ENCODE measurements at regions not wholly inside any gene's neighbourhood (a gene's known extent, or its start where the extent isn't known, plus 50 kb on each side); places are given as distances from the start of the nearest gene placed in this dataset.

DNA sequence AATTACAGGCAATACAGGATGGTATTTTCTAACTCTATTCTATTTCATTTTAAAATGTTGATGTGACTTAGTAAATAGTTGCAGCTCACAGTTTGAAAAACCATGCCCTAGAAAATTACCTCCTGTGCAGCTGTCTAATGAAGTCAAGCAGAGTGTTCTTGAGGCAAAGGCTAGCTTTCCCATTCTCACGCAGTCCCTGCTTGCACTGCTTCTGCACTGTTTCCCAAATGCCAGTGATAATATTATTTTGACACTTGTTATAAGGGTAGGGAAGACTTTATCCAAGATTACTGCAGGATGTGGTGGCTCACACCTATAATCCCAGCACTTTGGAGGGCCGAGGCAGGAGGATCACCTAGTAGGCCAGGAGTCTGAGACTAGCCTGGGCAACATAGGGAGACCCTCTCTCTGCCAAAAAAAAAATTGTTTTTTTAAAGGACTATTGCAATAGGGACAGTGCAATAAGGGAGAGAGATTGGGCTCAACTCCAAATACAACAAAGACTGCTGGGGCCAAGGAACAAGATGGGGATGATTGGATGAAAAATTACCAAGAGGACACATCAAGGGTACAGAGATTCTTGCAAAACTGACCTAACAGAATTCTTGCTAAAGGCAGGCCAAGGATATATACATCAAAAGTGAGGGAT, 196.1 kb downstream of the LY86 start:
- DNase-seq = no peak

DNA sequence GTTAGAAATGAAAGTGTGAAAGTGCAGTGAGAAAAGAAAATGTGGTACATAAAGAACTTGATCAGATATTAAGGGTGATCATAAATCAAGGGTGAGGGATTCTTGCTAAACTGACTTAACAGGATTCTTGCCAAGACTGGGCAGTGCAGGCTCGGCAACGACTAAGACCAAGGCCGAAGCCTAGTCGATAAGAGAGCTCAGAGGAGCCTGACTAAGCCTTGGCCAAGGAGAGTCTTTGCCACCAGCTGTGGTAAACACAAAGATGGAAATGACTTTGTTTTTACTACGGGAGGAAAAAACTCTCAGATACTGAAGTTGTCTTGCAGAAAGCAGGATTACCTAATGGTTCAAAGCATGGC, 196.6 kb downstream of the LY86 start:
- no peak for DNase-seq

DNA sequence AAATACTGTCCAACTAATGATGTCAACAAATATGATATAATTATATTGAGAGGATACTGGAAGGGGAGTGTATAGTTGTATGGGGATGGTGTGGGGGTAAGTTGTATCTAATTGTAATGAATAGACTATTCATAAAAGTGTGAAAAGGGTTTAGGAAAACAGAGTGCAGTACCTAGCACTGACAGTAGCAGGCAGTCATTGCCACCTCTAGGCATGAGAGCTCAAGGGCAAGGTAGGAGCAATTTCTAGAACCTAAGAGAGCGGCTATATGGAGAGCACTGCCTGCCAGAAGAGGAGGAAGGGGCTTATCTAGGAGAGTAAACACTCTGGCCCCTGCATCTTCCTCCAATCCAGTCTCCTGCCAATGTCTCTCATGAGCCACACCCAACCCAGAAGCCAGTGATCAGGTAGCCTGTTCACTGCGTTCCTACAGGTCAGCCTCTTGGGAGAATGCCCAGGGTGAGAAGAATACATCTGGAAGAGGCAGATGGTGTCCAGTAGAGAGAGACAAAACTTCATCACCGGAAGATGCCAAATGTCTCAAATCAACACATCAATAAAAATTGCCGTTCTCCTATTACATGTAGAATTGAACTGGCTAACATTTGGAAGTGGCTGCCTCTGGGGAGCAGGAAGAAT, 200.0 kb downstream of the LY86 start:
- DNase-seq = peak; percentile 48 to 56 (median 52)

DNA sequence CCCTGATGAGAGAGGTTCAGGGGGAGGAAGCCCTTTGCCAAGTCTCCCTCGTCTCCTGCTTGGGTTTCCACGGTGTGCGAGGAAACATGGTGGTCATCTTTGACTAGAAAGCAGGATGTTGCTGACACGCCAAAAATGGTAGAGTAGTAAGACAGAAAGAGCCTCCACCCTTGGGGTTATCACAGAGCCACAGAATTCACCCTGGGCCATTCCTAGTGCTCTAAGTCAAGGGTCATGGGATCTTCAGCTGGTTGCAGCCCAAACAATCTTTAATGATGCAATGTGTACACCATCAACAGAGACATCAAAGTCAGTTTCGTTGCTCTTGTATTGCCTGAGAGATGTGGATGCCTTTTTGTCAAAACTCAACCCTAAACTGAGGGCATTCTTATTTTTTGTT, 201.9 kb downstream of the LY86 start:
- DNase-seq = peak in 1 of 3 donors; percentile 29

DNA sequence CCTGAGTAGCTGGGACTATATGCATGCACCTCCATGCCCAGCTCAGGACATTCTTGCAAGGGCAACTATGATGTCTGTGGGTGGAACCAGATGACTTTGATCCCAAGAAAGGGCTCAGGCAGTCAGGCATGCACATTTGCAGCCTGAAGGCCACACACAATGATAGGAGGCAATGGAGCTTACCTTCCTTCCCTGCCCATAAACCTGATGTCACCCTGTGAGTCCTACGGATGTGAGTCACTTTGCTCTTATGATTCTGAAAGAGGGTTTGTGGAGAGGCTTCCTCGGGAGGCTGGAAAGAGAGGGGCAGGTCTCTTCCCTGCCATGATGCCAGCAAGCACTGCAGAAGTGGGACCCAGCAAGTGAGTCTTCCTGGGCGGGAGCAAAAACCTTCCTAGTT, 202.4 kb downstream of the LY86 start:
- DNase-seq = peak; percentile 37 to 59 (median 41)

DNA sequence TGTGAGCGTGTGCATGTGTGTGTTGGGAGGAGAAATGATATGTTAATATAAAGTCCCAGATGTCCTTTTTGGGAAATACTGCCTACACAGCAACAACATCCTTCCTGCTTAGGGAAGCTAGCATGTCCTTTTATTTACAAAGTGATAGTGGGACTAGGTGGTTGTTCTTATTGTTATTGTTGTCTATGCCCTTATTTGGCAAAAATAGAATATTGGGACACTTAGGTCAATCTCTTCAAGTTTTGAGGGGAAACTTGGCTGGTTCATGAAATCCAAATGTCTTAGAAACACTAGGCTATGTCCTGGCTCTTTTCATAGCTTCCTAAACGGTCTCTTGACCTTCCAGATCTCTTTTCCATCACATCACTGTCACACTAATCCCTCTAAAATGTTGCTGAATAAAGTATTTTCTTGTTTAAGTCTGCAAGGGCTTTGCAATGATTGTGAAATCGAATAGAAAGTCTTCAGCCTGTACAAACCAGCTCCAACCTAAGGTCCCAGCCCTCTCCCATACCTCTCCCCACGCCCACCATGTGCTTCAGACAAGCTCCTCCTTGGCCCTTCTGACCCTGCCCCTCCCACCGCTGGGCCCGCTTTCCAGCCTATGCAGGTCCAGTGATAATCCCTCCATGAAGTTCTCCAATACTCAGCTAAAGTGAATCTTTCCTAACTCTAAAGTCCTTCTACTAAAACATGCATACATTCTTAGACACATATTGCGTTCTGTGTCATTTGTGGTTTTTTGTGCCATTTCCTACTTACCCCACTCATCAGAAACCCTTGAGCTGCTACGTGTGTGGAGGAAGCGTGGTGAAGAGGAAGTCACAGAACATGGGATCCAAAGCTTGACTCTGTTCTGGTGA, 205.1 kb downstream of the LY86 start:
- peak; percentile 78 to 92 (median 88) for DNase-seq

DNA sequence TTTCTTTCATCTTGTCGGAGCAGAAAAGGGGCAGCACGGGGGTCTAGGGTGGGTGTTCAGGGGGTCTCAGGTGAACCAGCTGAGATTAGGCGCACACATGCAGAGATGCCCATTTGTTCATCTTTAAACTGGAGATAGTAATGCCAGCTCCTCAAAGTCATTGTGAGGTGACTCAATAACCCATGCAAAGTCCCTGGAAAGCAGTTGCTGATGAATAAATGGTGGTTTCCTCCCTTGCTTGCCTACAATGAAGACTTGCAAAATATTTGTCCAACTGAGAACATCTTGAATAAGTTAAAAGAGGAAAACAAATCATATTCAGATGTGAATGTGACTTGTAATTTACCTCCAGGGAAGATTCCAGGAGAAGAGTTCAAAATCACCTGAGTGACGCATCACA, 206.9 kb downstream of the LY86 start:
- peak; percentile 74 to 90 (median 86) for DNase-seq

DNA sequence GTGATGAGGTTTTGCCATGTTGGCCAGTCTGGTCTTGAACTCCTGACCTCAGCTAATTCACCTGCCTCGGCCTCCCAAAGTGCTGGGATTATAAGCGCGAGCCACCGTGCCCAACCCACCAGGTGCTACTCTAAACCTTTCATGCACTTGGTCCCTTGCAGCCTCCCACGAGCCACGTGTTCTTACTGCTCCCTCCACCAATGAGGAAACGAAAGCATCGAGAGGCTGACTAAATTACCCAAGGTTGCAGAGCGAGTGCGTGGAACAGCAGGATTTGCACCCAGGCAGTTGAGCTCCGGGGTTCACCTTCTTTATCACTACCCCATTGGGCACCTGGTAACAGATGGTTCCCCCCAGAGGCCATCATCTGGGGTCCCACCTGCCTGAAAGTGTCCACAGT, 208.3 kb downstream of the LY86 start:
- DNase-seq = peak in 2 of 3 donors; percentile 33 to 50

DNA sequence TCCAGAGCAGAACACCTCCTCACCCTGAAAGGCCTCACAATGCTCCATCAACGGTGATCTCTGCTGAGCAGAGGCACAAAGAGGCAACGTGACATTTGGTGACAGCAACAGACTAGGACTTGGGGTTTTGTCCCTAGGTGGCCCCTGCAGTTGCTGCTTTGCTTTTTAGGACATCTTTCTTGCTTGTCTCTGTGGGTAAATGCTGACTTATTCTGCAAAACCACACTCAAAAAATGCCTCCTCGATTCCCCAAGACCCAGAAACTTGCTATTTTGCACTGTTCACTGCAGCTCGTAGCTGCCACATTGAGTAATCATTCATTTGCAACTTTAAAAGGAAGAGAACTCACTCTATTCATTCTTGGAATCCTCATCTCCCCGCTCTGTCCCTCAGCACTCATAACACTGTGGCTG, 209.9 kb downstream of the LY86 start:
- peak in 1 of 3 donors; percentile 21 for DNase-seq

DNA sequence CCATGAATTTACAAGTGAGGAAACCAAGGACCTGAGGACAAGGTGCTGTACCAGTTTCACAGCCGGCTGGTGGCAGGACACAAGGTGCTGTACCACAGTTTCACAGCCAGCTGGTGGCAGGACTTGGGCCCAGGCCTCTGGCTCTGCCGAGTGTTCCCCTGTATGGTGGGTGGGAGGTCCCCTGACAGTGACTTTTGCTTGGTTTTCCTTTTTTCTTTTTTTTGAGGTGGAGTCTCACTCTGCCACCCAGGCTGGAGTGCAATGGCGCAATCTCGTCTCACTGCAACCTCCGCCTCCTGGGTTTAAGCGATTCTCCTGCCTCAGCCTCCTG, 212.4 kb downstream of the LY86 start:
- peak; percentile 44 to 53 (median 49) for DNase-seq

DNA sequence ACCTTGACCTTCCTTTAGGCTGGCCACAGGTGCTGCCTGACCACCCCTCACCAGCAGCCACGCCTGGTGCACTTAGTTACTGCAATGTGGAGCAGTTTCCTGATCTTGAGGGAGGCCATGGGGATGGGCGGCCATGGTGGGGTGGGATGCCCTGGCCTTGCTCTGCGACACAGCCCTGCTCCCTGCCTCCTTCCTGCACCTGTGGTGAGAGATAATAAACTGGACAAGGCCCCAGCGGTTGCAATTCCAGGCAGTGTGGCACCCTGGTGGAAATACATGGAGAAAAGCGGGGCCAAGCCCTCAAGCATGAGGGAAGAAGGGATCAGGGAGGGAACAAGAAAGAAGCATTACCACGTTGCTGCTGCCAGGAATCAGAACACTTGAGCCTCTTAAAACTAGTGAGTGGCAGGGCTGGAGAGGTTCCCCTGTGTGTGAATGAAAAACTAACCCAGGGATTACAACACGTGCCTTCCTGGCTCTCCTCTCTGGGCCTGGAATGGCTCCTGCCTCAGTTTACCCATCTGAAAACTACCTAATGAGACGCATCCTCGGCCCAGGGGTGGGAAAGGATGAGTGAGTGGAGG, 213.2 kb downstream of the LY86 start:
- DNase-seq = no peak

DNA sequence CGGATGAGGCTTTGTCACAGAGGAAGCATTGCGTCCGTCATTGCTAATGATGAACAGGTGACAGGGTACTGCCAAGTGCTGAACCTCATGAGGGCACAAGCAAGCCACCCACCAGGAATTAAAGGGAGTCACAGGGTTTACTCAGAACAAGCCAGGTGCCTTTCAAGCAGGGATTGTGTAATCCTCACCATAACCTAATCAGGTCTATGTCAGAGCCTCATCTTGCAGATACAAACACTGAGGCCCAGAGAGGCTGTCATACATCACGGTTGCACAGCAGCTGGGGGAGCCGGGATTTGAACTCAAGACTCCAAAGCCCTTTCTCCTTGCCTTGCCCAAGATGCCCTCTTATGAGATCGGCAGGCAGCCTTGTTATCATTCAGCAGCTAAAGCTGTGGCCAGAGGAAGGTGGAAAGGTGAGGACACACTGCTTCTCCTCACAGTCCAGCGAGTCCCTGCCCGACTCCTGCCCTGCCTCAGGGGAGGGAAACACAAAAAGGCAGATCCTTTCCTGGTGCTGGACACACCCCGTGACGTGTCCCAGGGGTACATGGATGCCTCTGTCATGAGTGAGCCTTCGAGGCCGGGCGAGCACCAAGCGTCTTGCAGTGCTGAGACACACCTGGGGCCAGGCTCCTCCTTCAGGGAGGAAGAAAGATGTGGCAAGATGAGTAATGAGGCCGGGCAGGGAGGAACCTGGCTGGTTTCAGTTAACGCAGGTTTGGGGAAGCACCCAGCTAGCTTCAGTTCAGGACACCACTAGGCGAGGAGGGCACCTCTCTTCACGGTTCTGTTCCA, 214.9 kb downstream of the LY86 start:
- no peak for DNase-seq

DNA sequence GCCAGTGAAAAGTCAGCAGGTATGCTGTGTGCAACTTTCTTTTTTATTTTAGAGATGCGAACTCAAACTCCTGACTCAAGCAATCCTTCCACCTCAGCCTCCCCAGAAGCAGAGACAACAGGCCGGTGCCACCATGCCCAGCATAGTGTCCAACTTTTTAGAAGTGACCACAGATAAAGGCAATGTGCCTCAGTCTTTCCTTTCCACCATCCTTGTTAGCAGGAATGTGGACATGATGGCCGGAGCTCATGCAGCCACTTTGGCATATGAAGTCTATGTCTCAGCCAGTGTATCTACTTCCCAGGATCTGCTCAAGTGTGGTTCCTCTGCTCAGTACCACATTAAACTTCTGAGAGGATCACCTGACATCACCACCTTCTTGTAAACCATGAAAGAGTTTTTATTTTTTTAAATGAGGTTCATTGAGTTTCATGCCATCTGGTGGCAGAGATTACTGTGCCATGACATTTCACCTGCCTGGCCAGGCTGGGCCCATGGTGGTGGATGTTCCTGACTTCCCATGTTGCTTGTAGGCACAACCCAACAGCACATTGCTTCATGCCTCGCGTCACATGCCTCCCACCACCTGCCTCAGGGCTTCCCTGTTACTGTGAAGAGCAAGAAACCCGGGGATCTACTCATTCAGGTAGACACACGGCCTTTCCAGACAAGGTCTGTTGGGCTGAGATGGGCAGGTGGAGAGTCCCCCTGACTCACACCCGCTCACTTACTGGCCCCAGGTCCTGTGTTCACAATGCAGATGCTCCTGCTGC, 216.5 kb downstream of the LY86 start:
- no peak for DNase-seq

DNA sequence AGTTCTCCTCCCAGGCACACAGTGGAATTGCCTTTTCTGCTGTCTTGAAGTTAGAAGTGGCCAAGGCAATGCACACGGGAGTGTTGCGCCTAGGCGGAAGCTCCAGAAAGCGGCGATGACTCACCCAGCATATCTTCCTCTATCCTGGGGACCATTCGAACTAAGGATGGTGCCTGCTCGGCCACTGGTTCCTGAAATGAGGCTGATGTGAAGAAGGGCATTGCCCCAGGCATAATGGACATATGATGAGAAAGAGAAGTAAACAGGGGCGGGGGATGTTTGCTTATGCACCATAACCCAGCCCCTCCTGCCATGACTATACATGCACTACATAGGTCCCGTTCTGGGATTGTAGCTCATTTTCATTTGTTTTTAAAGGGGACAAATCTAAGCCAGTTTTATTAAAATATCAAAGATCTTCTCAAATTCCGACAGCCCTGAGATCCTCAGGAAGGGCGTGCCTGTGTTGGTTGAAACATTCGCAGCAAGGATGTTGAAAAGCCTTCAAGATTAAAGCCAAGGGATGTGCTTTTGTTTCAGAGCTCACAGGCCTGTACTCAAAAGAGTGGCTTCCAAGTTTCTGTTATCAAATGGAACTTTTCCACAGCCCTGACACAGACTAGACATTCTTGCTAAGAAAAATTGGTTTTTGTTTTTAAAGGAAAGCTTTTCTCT, 218.5 kb downstream of the LY86 start:
- DNase-seq = peak; percentile 95 to 98 (median 98)

DNA sequence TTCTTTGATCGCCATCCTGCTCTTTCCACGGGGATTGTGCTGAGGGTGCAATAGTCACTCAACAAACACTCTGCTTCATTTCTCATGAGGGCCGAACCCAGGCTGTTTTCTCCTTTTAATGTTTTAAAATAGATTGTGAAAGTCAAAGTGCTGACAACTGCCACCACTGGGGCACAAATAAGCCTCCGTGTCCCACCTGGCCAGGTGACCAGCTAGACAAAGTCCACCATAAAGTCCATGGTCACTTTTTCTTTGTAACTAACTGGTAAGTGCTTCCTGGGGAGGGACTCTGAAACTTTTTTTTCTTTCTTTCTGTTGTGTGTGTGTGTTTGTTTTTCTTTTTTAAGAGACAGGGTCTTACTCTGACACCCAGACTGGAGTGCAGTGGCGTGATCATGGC, 219.8 kb downstream of the LY86 start:
- DNase-seq = no peak

DNA sequence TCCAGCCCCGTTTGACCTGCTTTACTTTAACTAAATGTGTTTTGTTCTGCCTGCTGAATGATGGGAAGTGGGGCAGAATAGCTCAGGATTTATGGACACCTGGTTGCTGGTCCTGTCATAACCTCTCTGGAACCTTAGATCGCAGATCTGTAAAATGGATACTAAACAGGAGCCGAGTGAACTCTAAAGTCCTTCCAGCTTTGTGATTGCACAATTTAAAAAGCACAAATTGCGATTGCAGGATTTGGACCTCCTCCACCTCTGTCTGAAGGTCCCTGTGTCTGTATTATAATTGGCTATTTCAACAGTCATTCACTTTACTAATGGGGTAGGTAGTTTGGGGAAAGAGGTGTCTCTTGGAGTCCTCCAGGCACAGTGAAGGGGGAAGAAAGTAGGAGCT, 220.4 kb downstream of the LY86 start:
- DNase-seq = no peak

DNA sequence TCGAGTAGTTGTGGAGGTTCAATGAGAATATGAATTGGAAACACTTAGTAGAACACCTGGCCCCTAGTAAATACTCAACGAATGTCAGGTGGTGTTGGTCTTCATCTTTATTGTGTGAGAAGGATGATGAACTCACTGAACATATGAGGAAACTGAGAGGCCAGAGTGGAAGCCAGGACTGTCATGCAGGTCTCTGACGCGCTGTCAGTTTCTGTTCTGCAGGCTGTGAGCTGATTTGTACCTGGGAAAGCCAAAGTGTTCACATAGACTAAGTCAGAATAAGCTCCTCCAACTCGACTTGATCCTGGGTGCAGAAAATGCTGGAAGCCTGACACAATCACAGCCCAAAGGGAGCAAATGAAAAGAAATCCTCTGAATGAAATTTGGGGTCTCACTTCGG, 222.2 kb downstream of the LY86 start:
- peak in 1 of 3 donors; percentile 53 for DNase-seq

DNA sequence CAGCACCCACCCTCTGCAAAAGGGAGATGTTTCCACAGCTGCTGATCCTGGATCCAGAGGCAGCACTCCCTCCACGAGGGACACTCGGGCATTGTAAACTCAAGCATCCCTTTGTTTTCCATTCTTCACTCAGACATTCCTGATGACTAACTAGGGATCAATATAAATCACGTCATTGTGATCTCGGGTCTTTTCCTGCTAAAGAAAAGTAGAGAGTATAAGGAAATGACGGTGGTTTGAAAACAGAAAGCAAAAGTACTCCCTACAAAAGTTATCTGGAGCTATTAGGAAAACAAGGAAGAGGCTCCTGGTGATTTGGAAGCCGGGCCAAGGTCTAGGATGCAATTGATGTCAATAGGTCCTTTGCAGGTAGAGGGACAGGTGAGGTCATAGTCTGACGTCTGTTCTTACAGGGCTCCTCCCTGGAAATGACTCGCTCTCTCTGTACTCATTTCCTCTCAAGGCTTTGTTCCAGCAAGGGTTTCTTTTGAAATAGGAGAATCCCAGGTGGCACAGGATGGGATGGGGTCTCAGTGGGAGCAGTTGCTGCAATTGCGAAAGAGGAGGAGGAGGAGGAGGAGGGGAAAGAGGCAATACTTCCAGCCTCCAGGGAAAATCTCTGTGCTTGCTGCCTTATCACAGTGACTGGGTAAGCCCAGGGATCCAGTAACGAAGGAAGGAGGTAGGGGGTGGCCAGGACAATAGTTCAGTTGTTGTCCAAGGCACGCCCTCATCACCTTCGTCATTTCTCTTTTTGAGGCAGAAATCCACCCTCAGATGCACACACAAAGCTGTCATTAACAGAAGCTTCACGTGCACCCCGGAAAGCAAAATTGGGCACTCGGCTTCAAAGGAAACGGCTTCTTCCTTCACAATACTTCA, 222.8 kb downstream of the LY86 start:
- DNase-seq = peak; percentile 43 to 66 (median 47)

DNA sequence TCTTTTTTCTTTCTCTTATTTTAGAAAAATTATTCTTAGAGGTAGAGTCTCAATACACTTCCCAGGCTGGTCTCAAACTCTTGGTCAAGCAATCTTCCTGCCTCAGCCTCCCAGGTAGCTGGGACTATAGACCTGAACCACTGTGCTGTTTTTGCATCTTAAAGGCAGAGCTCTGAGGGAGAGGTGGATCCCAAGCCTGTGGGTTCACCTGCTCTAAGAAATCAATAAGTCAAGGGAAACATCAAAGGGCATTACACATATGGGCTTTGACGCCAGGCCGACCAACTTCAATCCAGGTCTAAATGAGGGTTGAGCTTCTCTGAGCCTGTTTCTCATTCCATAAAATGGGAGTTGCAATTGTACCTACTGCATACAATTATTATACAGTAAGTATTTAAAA, 223.9 kb downstream of the LY86 start:
- no peak for DNase-seq

DNA sequence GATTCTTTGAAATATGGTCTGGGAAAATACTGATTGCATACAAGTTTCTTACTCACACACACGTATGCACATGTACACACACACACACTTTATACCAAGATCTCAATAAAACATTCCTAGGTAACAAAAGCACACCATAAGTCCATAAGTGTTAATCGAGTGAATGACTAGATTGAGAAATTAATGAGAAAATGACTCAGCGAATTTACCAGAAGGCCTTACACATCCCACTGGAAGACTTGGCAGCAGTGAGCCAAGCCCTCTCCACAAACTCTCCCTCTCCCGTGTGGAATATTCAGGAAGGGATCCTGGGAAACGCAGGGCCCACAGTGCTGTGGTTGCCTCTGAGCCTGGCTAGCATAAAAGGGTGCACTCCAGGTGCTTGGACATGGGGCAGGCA, 227.2 kb downstream of the LY86 start:
- no peak for DNase-seq

Measured in suppressor macrophage treated with lipopolysaccharide for 1 hour (primary cell).